ENCODE measurements at regions not wholly inside any gene's neighbourhood (a gene's known extent, or its start where the extent isn't known, plus 50 kb on each side); places are given as distances from the start of the nearest gene placed in this dataset.
"Not testable (repeated sequence)": the region's sequence is repeated elsewhere in the genome, so short reads cannot be mapped to it uniquely, and the experiment has no call there.

GRCh38 chr7:118861581-118861980, 637.1 kb downstream of the ANKRD7 start:
- Histone ChIP-seq H3K36me3 (replicated peaks) (no peaks in the 10 kb centered on the region), H3K27me3 (replicated peaks) (no peaks in the 10 kb centered on the region), H3K4me3 (ENCODE audit: low read depth, low read length) (no peak overlapping the region), H3K27ac (no peak overlapping the region)
- no peak for DNase-seq
- TF ChIP-seq CTCF (IDR thresholded peaks at IDR 0.05; ENCODE audit: low read depth, low read length, missing control alignments), result no peak
- in situ Hi-C loops (cut with HindIII; ENCODE audit: low pct_ligation_motif_present, low sequenced_read_pairs), result no loop called here

GRCh38 chr7:118862740-118863139, 638.2 kb downstream of the ANKRD7 start:
- in situ Hi-C loops (cut with HindIII; ENCODE audit: low pct_ligation_motif_present, low sequenced_read_pairs), result no loop called here
- DNase-seq, result no peak
- no peaks in the 10 kb centered on the region for H3K36me3 ChIP-seq (replicated peaks)
- no peak overlapping the region for H3K4me3 ChIP-seq (ENCODE audit: low read depth, low read length)
- TF ChIP-seq CTCF (IDR thresholded peaks at IDR 0.05; ENCODE audit: low read depth, low read length, missing control alignments), result no peak
- H3K27me3 ChIP-seq (replicated peaks), result no peaks in the 10 kb centered on the region
- no peak overlapping the region for H3K27ac ChIP-seq

GRCh38 chr7:118863966-118864365, 639.5 kb downstream of the ANKRD7 start:
- no peaks in the 10 kb centered on the region for H3K36me3 ChIP-seq (replicated peaks)
- H3K4me3 ChIP-seq (ENCODE audit: low read depth, low read length), result no peak overlapping the region
- H3K27me3 ChIP-seq (replicated peaks), result no peaks in the 10 kb centered on the region
- in situ Hi-C loops (cut with HindIII; ENCODE audit: low pct_ligation_motif_present, low sequenced_read_pairs), result no loop called here
- H3K27ac ChIP-seq, result no peak overlapping the region
- no peak for DNase-seq
- no peak for TF ChIP-seq CTCF (IDR thresholded peaks at IDR 0.05; ENCODE audit: low read depth, low read length, missing control alignments)

GRCh38 chr7:118867860-118868259, 643.4 kb downstream of the ANKRD7 start:
- in situ Hi-C loops (cut with HindIII; ENCODE audit: low pct_ligation_motif_present, low sequenced_read_pairs), result no loop called here
- no peak for TF ChIP-seq CTCF (IDR thresholded peaks at IDR 0.05; ENCODE audit: low read depth, low read length, missing control alignments)
- Histone ChIP-seq H3K36me3 (replicated peaks) (no peaks in the 10 kb centered on the region), H3K27me3 (replicated peaks) (no peaks in the 10 kb centered on the region), H3K27ac (no peak overlapping the region), H3K4me3 (ENCODE audit: low read depth, low read length) (no peak overlapping the region)
- DNase-seq, result no peak

- in situ Hi-C loops (cut with HindIII; ENCODE audit: low pct_ligation_motif_present, low sequenced_read_pairs), result not testable (repeated sequence)
Observed at GRCh38 chr7:118869141-118869540, 644.6 kb downstream of the ANKRD7 start.

DNA sequence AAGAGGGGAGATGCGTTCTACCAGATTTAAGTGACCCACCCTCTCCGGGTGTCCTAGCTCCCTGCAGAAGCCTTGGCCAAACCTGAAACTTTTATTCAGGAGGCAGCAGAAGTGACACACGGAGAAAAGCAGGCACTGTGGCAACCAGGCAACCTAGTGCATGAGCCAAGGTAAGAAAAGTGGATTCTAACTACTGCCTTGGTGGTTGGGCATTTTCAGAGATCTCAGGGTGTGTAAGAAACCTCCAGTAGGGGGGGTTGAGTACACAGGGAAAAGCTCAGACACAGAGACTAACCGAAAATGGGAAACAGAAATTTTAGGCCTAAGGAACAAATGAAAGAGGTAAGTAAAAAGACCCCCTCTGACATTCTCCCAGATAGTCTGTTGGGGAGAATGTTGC, 645.7 kb downstream of the ANKRD7 start:
- in situ Hi-C loops (cut with HindIII; ENCODE audit: low pct_ligation_motif_present, low sequenced_read_pairs), result no loop called here
- TF ChIP-seq CTCF (IDR thresholded peaks at IDR 0.05; ENCODE audit: low read depth, low read length, missing control alignments), result peak; percentile 52
- no peaks in the 10 kb centered on the region for H3K36me3 ChIP-seq (replicated peaks)
- H3K27ac ChIP-seq, result no peak overlapping the region
- no peak overlapping the region for H3K4me3 ChIP-seq (ENCODE audit: low read depth, low read length)
- no peaks in the 10 kb centered on the region for H3K27me3 ChIP-seq (replicated peaks)
- DNase-seq, result no peak

More at GRCh38 chr7:118869141-118869540, 644.6 kb downstream of the ANKRD7 start:
- not testable (repeated sequence) for H3K36me3 ChIP-seq (replicated peaks); H3K4me3 ChIP-seq (ENCODE audit: low read depth, low read length); H3K27ac ChIP-seq; H3K27me3 ChIP-seq (replicated peaks); DNase-seq

Data from brain microvascular endothelial cell (primary cell).